ENCODE measurements at regions not wholly inside any gene's neighbourhood (a gene's known extent, or its start where the extent isn't known, plus 50 kb on each side); places are given as distances from the start of the nearest gene placed in this dataset.

DNA sequence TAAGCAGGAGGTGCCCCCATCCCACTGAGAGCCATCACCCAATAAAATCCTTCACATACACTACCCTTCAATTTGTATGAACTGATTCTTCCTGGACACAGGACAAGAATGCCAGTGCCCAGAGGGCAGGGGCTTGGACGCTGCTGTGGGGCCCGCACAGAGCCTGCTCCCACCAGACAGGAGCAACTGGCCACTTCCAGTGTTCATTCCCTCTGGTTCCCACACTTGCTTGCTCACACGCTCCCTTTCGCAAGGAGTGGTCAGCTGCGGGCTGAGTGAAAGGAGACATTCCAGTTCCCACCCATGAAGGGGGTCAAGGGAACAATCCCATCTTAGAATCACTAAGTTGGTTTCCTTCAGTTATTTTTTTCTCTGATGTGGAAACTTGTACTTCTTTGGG is 314.5 kb upstream of the ACO1 start:
- Mint-ChIP-seq H3K4me3 (no peak overlapping the region), H3K9me3 (peaks cover 0 to 13% of the 10 kb centered on the region in 2 donors), H3K27ac (no peak overlapping the region), H3K4me1 (no peaks in the 10 kb centered on the region), H3K36me3 (no peaks in the 10 kb centered on the region), H3K27me3 (ENCODE audit: low read depth in 2 of 2) (no peaks in the 10 kb centered on the region)
- H3K4me3 ChIP-seq (ENCODE audit: low read length): no peak overlapping the region
- DNase-seq: no peak
- 92% methylated on average over 5 of the region's 5 CpGs for WGBS (ENCODE audit: insufficient coverage)
- H3K4me1 ChIP-seq (ENCODE audit: control insufficient read depth, insufficient read depth, low read length): no peaks in the 10 kb centered on the region
- no peaks in the 10 kb centered on the region for H3K36me3 ChIP-seq (ENCODE audit: control insufficient read depth, insufficient read depth, low read length)
- TF ChIP-seq, protein P1, sequence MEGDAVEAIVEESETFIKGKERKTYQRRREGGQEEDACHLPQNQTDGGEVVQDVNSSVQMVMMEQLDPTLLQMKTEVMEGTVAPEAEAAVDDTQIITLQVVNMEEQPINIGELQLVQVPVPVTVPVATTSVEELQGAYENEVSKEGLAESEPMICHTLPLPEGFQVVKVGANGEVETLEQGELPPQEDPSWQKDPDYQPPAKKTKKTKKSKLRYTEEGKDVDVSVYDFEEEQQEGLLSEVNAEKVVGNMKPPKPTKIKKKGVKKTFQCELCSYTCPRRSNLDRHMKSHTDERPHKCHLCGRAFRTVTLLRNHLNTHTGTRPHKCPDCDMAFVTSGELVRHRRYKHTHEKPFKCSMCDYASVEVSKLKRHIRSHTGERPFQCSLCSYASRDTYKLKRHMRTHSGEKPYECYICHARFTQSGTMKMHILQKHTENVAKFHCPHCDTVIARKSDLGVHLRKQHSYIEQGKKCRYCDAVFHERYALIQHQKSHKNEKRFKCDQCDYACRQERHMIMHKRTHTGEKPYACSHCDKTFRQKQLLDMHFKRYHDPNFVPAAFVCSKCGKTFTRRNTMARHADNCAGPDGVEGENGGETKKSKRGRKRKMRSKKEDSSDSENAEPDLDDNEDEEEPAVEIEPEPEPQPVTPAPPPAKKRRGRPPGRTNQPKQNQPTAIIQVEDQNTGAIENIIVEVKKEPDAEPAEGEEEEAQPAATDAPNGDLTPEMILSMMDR (IDR thresholded peaks at IDR 0.05): no peak
- no peak for ATAC-seq
- H3K27me3 ChIP-seq (ENCODE audit: control insufficient read depth, insufficient read depth, low read length): no peaks in the 10 kb centered on the region
- no peaks in the 10 kb centered on the region for H3K9me3 ChIP-seq (ENCODE audit: control insufficient read depth, insufficient read depth, low read length)
- H3K27ac ChIP-seq (ENCODE audit: low read length): no peak overlapping the region
- intact Hi-C loops (cut with micrococcal nuclease): no loop called here

DNA sequence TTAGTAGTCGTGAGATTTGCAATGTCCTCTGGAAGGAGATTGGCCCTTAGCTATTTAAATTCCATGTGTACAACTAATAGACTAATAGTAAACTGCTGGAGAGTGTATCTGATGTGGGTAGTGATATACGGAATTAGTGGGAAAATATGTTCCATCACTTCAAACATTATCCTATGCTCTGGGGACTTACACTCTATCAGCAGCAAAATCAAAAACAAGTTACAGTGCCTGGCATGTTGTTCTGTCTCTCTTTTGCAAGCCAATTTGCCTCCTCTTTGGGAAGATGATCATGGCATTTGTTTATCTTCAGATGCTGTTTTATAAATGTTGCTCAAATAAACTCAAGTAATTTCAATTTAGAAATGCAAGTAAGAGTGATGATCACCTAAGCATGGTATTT is 311.9 kb upstream of the ACO1 start:
- no CpG with 5 or more reads among the region's 2 CpGs for WGBS (ENCODE audit: insufficient coverage)
- Mint-ChIP-seq H3K27ac (no peak overlapping the region), H3K9me3 (peaks cover 0 to 7% of the 10 kb centered on the region in 2 donors), H3K4me3 (no peak overlapping the region), H3K27me3 (ENCODE audit: low read depth in 2 of 2) (no peaks in the 10 kb centered on the region), H3K36me3 (no peaks in the 10 kb centered on the region), H3K4me1 (no peaks in the 10 kb centered on the region)
- ATAC-seq (no peak), DNase-seq (no peak)
- Histone ChIP-seq H3K27ac (ENCODE audit: low read length) (no peak overlapping the region), H3K36me3 (ENCODE audit: control insufficient read depth, insufficient read depth, low read length) (no peaks in the 10 kb centered on the region), H3K4me3 (ENCODE audit: low read length) (no peak overlapping the region), H3K4me1 (ENCODE audit: control insufficient read depth, insufficient read depth, low read length) (no peaks in the 10 kb centered on the region), H3K27me3 (ENCODE audit: control insufficient read depth, insufficient read depth, low read length) (no peaks in the 10 kb centered on the region), H3K9me3 (ENCODE audit: control insufficient read depth, insufficient read depth, low read length) (no peaks in the 10 kb centered on the region)
- TF ChIP-seq, protein P1 (IDR thresholded peaks at IDR 0.05): no peak
- intact Hi-C loops (cut with micrococcal nuclease): no loop called here

DNA sequence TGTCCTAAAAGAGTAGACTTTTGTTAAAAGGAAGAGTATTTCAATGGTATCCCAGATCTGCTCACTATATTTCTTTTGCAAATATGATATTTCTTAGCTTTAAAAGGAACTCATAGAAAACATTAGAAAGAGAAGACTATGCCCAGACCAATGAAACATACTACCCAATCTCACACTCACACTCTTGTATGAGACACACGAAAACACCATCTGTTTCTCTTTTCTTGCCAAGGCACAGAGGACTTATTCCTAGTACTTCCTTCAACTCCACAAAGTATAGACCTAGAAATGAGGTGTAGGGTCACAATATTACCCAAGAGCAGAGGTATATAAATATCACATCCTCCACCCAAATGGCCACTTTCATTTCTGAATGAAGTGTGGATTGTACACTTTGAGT is 292.4 kb upstream of the ACO1 start:
- intact Hi-C loops (cut with micrococcal nuclease): no loop called here
- no peaks in the 10 kb centered on the region for H3K27me3 Mint-ChIP-seq (ENCODE audit: low read depth in 2 of 2)
- ATAC-seq (no peak), DNase-seq (no peak)
- no peaks in the 10 kb centered on the region for H3K9me3 ChIP-seq (ENCODE audit: control insufficient read depth, insufficient read depth, low read length)
- no peak overlapping the region for H3K4me3 Mint-ChIP-seq
- 83% methylated on average over 1 of the region's 1 CpG for WGBS (ENCODE audit: insufficient coverage)
- peaks cover 14 to 20% of the 10 kb centered on the region in 2 donors for H3K9me3 Mint-ChIP-seq
- H3K36me3 Mint-ChIP-seq: no peaks in the 10 kb centered on the region
- no peaks in the 10 kb centered on the region for H3K27me3 ChIP-seq (ENCODE audit: control insufficient read depth, insufficient read depth, low read length)
- TF ChIP-seq, protein P1 (IDR thresholded peaks at IDR 0.05): no peak
- H3K36me3 ChIP-seq (ENCODE audit: control insufficient read depth, insufficient read depth, low read length): no peaks in the 10 kb centered on the region
- H3K4me3 ChIP-seq (ENCODE audit: low read length): no peak overlapping the region
- H3K27ac ChIP-seq (ENCODE audit: low read length): no peak overlapping the region
- H3K4me1 Mint-ChIP-seq: no peaks in the 10 kb centered on the region
- no peaks in the 10 kb centered on the region for H3K4me1 ChIP-seq (ENCODE audit: control insufficient read depth, insufficient read depth, low read length)
- H3K27ac Mint-ChIP-seq: no peak overlapping the region

DNA sequence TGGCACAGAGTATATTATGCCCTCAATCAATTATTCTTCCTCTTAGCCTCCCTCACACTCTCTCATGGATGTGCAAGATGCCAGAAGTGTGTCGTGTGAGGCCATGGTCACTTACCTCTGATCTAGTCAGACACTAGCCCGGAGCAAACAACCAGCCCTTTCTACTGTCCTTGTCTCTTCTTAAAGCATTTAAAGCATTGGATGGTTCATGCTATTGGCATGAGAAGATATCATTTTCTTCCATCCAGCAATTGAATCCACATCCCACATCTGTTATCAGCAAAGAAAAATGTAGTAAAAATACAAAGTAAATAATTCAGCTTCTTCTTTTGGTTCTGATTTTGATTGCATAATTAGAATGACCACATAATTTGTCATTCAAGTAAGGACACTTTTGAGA is 267.2 kb upstream of the ACO1 start:
- 83% methylated on average over 1 of the region's 2 CpGs for WGBS (ENCODE audit: insufficient coverage)
- Histone ChIP-seq H3K27me3 (ENCODE audit: control insufficient read depth, insufficient read depth, low read length) (no peaks in the 10 kb centered on the region), H3K27ac (ENCODE audit: low read length) (no peak overlapping the region), H3K36me3 (ENCODE audit: control insufficient read depth, insufficient read depth, low read length) (no peaks in the 10 kb centered on the region), H3K4me1 (ENCODE audit: control insufficient read depth, insufficient read depth, low read length) (no peaks in the 10 kb centered on the region), H3K9me3 (ENCODE audit: control insufficient read depth, insufficient read depth, low read length) (no peaks in the 10 kb centered on the region), H3K4me3 (ENCODE audit: low read length) (no peak overlapping the region)
- intact Hi-C loops (cut with micrococcal nuclease): no loop called here
- Mint-ChIP-seq H3K27ac (no peak overlapping the region), H3K9me3 (peaks cover 5 to 10% of the 10 kb centered on the region in 2 donors), H3K4me1 (no peaks in the 10 kb centered on the region), H3K27me3 (ENCODE audit: low read depth in 2 of 2) (no peaks in the 10 kb centered on the region), H3K36me3 (peaks cover 7% of the 10 kb centered on the region), H3K4me3 (no peak overlapping the region)
- ATAC-seq: no peak
- no peak for DNase-seq
- TF ChIP-seq, protein P1 (IDR thresholded peaks at IDR 0.05): no peak
